HCEC 1CT (cell line): ENCODE measurements at regions not wholly inside any gene's neighbourhood (a gene's known extent, or its start where the extent isn't known, plus 50 kb on each side); places are given as distances from the start of the nearest gene placed in this dataset.
A peak's percentile ranks its signal among the peaks of the same experiment; 100 is the strongest.
"Not testable (repeated sequence)": the region's sequence is repeated elsewhere in the genome, so short reads cannot be mapped to it uniquely, and the experiment has no call there.

ENCODE experiments used
- DNase-seq: peaks from one replicate; pipeline ENCODE4 v3.0.0-alpha.2; 2017

DNA sequence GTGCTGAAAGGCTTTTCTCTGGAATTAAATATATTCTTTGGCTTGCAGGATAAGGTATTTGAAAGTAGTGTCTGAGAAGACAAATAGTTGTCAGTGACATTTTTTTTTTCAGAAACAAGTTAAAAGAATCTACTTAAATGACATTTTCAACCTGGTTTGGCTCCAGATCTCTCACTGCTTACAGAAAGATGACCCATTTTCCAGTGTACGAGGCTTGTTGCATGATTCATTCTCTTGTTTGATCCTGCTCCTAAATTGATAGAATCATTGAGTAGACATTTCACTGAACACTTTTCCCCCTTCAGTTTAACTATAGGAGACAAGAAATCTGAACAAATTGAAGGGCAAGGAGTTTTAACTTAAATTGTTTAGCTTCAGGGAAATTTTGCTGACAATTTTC, 546.1 kb downstream of the ZNF608 start:
- no peak for DNase-seq

GRCh38 chr5:124199893-124200292, 546.5 kb downstream of the ZNF608 start:
- DNase-seq: no peak

- DNase-seq: no peak
Observed at GRCh38 chr5:124195411-124195810, 551.0 kb downstream of the ZNF608 start.

DNA sequence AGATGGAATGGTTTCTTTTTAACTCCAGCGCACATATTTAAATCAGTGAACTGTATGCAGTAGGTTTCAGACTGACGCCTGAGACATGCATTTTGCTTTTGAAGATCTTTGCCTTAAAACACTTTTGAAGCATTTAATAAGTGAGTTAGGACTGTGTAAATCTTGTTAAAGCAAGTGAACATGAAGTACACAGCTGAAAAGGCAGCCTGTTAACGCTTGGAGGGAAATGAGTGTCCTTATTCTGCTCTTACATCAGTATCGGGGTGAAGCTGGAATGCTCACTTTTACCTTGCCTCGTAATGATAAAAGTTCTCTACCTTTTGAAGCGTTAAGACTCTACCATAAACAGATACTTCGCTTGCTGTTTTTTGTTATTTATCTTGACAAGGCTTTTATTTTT, 552.2 kb downstream of the ZNF608 start:
- no peak for DNase-seq

- peak; percentile 37 for DNase-seq
Observed at GRCh38 chr5:124193371-124193789, 553.1 kb downstream of the ZNF608 start.

DNA sequence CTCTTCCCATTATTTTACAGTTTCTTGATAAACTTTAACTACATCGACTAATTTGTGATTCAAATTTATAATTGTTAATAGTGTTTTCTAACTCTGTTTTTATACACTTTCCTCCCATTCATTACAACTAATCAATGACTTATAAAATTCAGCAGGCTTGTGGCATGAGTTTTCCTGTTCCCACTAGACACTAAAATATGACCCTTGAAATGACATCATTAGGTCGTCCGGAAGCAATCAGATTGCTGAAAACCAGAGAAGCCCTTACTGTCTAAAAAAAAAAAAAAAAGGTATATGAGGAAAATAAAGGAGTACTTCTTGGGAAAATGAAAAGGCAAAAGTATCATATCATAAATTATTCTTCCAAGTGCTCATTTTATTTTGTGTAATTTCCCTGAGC, 553.7 kb downstream of the ZNF608 start:
- DNase-seq: no peak

- DNase-seq: no peak
Observed at GRCh38 chr5:124185716-124186115, 560.7 kb downstream of the ZNF608 start.

DNA sequence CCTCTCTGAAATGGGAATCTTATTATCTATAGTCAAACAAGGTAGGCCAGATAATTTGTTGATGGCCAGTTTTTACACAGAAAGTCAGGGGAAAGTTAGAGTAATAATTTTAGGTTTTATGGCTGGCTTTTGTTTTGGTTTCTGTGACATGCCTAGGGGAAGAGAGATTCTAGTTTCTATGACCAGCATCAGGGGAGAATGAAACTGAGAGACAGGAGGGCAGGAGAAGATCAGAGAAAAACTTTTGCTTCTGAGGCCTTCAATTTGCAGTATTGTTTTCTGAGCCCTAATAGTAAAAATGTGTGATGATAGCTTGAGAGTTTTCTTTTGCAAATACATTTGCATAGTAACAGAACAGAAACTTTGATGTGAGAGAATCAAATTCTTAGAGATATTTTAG, 564.3 kb downstream of the ZNF608 start:
- no peak for DNase-seq

GRCh38 chr5:124180875-124181461, 565.5 kb downstream of the ZNF608 start:
- no peak for DNase-seq

GRCh38 chr5:124180299-124180874, 566.1 kb downstream of the ZNF608 start:
- DNase-seq: no peak

DNA sequence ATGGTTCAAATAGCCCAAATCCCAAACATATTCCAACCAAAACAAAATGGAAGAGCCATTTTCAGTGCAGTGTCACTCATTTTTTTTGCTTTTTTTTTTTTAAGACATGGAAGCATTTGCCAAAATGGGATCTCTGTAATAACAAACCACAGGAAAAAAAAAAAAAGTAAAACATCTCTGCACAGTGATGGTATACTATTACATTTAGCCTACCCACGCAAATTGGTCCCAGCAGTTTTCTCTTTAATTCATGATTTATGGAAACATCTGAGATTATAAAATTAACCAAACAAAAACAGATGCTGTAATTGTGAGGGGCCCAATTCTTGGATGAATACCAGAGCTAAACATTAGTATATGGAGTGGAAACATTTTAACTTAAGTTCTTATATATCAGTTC, 566.6 kb downstream of the ZNF608 start:
- DNase-seq: no peak

DNA sequence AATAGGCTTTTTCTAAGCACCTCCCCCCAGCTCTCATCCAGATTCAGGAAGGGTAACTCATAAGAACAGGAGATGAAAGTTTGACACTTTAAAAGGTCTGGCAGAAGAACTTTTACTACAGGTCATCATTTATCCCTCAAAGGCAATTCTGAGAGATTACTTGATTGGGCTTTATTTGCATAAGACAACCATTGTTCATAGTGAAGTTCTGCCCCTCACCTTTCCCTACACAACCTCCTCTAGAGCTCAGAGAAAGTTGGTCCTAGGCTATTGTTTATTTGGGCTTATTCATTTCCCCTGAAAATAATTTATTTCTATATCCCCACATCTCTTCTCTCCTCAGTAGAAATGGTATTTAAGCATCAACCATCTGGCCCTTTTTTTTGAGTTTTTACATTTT, 568.4 kb downstream of the ZNF608 start:
- DNase-seq: no peak

DNA sequence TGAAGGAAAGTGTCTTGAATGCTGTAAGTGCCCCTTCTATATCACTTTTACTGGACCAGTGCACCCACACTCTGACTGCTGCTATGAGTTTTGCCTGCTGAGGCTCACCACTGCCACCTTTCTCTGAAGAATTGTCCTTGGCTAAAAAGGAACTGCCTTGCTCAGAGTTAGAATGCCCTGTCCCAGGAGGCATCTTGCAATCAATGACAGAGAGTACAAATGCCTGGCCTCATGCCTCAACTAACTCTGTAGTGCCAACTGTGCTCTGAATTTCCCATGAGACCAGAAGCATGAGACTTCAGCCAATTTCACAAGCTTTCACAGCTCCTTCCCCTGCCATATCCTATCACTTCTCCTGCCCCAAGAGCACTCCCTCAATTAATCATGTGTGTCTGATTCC, 569.7 kb downstream of the ZNF608 start:
- no peak for DNase-seq

DNA sequence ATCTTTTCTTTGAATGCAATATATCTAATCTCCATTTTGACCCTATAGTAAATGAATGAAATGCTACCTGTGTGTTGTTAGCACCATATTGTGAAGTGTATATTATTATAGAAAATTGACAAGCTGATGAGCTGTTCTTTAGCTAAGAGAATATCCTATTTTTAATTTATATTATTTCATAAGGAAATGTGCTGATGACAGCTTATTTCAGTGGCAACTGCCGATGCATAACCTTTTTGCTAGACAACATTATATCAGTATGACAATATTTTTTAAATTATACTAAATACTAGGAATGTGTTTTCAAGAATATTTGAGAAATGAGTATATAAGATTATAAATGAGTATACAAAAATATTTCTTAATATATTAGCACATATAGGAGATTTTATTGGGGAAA, 573.1 kb downstream of the ZNF608 start:
- no peak for DNase-seq

DNA sequence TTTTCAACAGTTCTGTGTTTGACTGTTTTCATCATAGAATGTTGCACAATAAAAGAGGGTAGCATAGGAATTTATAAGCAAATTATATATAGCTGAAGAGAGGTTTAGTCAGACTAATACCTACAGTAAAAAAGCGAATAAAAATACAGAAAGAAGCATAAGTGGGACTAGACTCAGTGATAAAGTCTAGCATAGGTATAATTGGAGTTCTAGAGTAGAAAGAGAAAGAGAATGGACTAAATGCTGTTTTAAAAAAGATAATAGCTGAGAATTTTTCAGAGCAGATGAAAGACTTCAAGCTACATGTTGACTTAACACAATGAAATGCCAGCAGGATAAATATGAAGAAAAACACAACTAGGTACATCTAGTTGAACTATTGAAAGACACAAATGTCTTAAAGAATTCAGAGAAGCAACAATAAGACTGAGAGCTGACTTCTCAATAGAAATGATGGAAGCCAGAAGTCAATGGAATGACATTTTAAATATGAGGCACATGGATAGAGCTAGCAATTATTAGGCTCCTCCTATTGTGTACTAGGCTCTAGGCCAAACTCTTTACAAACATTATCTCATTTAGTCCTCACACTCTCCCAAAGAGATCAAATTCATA, 573.9 kb downstream of the ZNF608 start:
- DNase-seq: no peak

DNA sequence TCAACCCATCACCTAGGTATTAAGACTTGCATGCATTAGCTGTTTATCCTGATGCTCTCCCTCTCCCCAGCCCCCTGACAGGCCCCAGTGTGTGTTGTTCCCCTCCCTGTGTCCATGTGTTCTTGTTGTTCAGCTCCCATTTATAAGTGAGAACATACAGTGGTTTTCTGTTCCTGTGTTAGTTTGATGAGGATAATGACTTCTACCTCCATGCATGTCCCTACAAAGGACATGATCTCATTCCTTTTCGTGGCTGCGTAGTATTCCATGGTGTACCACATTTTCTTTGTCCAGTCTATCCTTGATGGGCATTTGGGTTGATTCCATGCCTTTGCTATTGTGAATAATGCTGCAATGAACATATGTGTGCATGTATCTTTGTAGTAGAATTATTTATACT, 578.3 kb downstream of the ZNF608 start:
- not testable (repeated sequence) for DNase-seq

GRCh38 chr5:124162767-124163532, 583.5 kb downstream of the ZNF608 start:
- DNase-seq: no peak

DNA sequence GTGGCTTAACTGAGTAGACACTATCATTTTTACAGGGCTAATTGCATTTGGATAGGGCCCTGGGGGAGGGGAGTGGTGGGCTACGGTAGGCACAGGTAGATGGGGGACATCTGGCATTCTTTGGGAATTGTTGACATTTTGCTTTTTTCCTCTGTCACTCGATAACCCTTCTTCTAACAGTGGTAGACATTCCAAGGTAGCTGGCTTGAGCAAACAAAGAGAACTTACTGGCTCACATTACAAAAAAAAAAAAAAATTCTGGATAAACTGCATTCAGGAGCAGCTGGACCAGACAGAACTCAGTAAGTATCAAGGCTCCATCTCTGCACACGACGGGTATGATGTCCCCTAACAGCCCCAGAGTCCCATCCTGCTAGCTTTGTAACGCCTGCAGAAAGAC, 585.2 kb downstream of the ZNF608 start:
- DNase-seq: no peak

DNA sequence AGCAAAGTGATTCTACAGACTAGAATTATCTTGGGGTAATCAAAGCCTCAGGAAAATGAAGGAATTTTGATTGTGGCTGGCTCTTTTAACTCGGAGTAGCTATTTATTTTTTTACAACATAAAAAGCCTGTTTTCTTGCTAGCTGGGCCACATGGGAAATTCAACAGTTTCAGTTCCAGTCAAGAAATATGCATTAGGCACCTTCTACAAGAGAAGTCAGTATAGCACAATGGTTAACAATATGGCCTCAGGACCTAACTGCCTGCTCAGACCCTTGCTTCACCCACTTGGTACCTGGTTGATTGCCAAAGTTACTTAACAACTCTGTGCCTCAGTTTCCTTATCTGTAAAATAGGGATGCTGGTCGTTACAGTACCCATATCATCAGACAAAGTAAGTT, 586.2 kb downstream of the ZNF608 start:
- DNase-seq: no peak

DNA sequence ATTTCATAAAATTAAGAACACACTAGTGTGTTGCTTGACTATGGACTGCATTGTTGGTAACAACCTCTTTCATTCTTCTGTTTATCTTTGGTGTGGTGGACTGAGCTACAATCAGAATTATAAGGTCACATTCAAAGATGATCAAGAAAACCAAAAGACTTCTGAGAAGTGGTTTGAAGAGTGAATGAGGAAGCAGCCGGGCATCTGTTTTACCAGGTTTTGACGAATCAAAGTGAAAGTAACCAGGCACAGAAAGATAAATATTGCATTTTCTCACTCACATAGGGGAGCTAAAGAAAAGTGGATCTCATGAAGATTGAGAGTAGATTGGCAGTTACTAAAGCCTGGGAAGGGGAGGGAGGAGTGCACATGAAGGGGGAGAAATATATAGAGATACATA, 589.1 kb downstream of the ZNF608 start:
- DNase-seq: no peak

GRCh38 chr5:124156415-124156996, 589.9 kb downstream of the ZNF608 start:
- DNase-seq: peak; percentile 9

- DNase-seq: no peak
Observed at GRCh38 chr5:124154714-124155113, 591.7 kb downstream of the ZNF608 start.

GRCh38 chr5:124153588-124153987, 592.9 kb downstream of the ZNF608 start:
- DNase-seq: no peak

DNA sequence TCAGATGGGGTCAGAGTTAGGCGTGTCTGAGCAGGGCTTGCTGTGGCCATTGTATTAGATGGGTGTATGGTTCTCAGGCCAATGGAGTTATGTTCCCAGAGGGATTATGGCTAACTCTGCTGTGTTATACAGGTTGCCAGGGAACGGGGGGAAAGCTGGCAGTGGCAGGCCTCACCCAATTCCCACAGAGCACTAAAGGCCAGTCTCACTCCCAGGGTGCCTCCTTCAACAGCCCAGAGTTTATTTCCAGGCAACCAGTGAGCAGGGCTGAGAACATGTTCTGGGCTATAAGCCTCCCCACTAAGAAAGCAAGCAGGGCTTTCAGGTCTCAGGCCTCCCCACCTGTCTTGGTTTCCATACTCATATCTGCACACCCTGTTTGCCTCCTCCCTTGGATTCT, 597.9 kb downstream of the ZNF608 start:
- no peak for DNase-seq
